GM19099 (cell line): ENCODE measurements at regions not wholly inside any gene's neighbourhood (a gene's known extent, or its start where the extent isn't known, plus 50 kb on each side); places are given as distances from the start of the nearest gene placed in this dataset.

Source experiments
- POLR2A ChIP-seq: IDR thresholded peaks from 3 replicates; pipeline ENCODE4 v1.6.1; 2011; ENCODE audit warnings: low read depth; ENCODE audit not compliant: insufficient read length; ENCODE audit errors: extremely low read depth

- no peak for TF ChIP-seq POLR2A
Measured at GRCh38 chr2:193154076-193154475, 959.3 kb upstream of the TMEFF2 start.

GRCh38 chr2:193153576-193153975 is 958.8 kb upstream of the TMEFF2 start:
- no peak for TF ChIP-seq POLR2A

GRCh38 chr2:193141998-193142397 is 947.3 kb upstream of the TMEFF2 start:
- no peak for TF ChIP-seq POLR2A

- TF ChIP-seq POLR2A, result no peak
Measured at GRCh38 chr2:193124815-193125214, 930.1 kb upstream of the TMEFF2 start.

GRCh38 chr2:193114827-193115226 is 920.1 kb upstream of the TMEFF2 start:
- no peak for TF ChIP-seq POLR2A

GRCh38 chr2:193112986-193113385 is 918.3 kb upstream of the TMEFF2 start:
- TF ChIP-seq POLR2A, result no peak

GRCh38 chr2:193103064-193103463 is 908.3 kb upstream of the TMEFF2 start:
- TF ChIP-seq POLR2A, result no peak

- no peak for TF ChIP-seq POLR2A
Measured at GRCh38 chr2:193101591-193101990, 906.9 kb upstream of the TMEFF2 start.

- TF ChIP-seq POLR2A, result no peak
Measured at GRCh38 chr2:193088026-193088425, 893.3 kb upstream of the TMEFF2 start.

- TF ChIP-seq POLR2A, result no peak
Measured at GRCh38 chr2:193076995-193077394, 882.3 kb upstream of the TMEFF2 start.

GRCh38 chr2:193074933-193075332 is 880.2 kb upstream of the TMEFF2 start:
- no peak for TF ChIP-seq POLR2A

- no peak for TF ChIP-seq POLR2A
Measured at GRCh38 chr2:193072647-193073046, 877.9 kb upstream of the TMEFF2 start.

- TF ChIP-seq POLR2A, result no peak
Measured at GRCh38 chr2:193024791-193025190, 830.1 kb upstream of the TMEFF2 start.

GRCh38 chr2:193011870-193012269 is 817.1 kb upstream of the TMEFF2 start:
- no peak for TF ChIP-seq POLR2A

GRCh38 chr2:192993059-192993458 is 798.3 kb upstream of the TMEFF2 start:
- TF ChIP-seq POLR2A, result no peak

- TF ChIP-seq POLR2A, result no peak
Measured at GRCh38 chr2:192983173-192983572, 788.4 kb upstream of the TMEFF2 start.

- no peak for TF ChIP-seq POLR2A
Measured at GRCh38 chr2:192978395-192978794, 783.7 kb upstream of the TMEFF2 start.
